Fibroblast of peridontal ligament (primary cell): ENCODE measurements at regions not wholly inside any gene's neighbourhood (a gene's known extent, or its start where the extent isn't known, plus 50 kb on each side); places are given as distances from the start of the nearest gene placed in this dataset.
"Not testable (repeated sequence)": the region's sequence is repeated elsewhere in the genome, so short reads cannot be mapped to it uniquely, and the experiment has no call there.

ENCODE experiments used
- DNase-seq: peaks from one replicate; pipeline ENCODE4 v3.0.0-alpha.2; 2010; ENCODE audit errors: extremely low read depth

DNA sequence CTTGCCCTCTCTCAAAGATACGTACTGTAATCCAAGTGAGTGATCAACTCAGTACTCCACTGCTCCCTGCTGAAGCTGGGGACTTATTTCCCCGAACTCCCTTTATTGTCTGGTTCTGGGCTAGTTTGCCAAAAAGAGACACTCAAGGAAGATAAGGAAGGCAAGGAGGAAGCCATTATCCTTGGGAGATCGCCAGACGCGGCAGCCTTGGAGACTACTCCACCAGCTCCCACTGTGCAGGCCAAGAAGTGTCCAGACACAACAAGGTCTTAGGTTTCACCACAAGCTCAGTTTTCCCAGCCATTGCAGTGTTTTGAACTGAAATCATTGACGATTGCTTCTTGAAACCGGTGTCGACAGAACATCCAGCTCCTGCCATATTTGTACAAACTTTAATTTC, 439.6 kb upstream of the UBE2E3 start:
- no peak for DNase-seq

DNA sequence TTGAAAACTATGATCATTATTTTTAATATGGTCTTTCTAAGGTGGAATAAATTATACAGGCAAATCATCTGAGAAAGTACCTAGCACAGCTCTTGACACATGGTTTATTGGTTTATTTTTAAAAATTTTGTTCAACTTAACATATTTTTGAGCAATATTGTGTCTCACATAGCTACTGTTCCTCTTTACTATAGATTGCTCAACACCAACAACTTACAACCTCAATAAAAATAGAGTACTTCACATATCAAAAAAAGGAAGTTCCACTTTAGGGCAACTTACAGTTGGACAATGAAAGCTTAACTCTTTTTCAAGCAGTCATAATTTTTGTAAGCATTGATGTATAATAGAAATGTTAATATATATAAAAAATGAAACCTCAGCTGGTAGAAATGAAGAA, 440.9 kb upstream of the UBE2E3 start:
- DNase-seq, result no peak

- DNase-seq, result no peak
Measured at GRCh38 chr2:180535289-180535688, 445.1 kb upstream of the UBE2E3 start.

DNA sequence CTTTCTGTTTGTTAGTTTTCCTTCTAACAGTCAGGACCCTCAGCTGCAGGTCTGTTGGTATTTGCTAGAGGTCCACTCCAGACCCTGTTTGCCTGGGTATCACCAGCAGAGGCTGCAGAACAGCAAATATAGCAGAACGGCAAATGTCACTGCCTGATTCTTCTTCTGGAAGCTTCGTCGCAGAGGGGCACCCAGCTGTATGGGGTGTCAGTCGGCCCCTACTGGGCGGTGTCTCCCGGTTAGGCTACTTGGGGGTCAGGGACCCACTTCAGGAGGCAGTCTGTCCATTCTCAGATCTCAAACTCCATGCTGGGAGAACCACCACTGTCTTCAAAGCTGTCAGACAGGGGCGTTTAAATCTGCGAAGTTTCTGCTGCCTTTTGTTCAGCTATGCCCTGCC, 448.6 kb upstream of the UBE2E3 start:
- DNase-seq, result not testable (repeated sequence)

GRCh38 chr2:180524499-180524898, 455.9 kb upstream of the UBE2E3 start:
- DNase-seq, result peak; percentile 41

DNA sequence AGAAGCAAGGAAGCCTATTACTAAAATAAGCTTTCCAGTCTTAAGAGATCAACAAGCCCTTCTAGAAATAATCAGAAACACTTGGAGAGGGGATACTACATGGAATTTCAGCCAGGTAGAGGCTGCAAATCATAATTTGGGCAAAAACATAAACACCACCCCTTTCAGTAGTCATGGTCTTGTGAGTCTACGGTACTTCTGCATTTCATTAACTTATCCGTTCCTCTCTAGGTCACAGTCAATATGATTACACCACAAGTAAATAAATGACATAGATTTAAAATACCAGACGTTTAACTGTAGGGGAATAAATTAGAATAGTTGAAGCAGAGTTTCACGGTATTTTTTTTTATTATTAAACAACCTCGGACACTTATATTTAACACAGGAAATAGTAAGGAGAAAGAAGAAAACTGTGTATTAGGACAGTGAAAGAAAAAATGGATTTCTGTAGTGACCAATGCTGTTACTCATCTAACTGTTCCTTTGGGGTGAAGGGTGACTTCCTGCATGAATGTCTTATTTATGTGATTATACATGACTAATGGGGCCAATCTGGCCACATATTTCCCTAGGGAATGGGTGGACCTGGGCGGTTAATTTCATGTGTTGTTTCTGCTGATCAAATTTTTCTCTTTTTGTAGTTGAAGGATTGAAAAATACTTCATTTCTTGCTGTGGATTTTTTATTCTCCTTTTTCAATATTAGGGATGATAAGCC, 456.6 kb upstream of the UBE2E3 start:
- DNase-seq, result peak; percentile 89

- no peak for DNase-seq
Measured at GRCh38 chr2:180520921-180521581, 459.4 kb upstream of the UBE2E3 start.

- DNase-seq, result peak; percentile 29
Measured at GRCh38 chr2:180520206-180520605, 460.2 kb upstream of the UBE2E3 start.

- peak; percentile 26 for DNase-seq
Measured at GRCh38 chr2:180519276-180519675, 461.1 kb upstream of the UBE2E3 start.

DNA sequence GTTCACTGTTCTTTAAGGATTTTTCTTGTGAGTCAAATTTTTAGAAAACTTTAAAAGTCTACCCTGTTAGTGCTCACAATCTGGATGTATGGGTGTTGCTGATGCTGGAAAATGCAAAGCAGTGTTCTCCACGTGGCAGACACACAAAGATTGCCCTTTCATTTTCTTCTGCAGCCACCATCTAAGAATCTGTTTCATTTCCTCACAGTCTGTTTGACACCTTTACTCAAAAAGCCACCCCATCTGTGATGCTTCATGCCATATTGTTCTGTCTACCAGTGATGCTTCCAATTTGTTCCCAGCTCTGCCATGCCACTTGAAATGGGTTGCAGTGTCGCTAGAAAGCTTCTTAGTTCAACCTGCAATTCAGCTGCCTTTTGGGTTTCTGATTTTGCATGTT, 464.2 kb upstream of the UBE2E3 start:
- no peak for DNase-seq

- no peak for DNase-seq
Measured at GRCh38 chr2:180513389-180513788, 467.0 kb upstream of the UBE2E3 start.

GRCh38 chr2:180508458-180508857, 471.9 kb upstream of the UBE2E3 start:
- DNase-seq, result no peak

- no peak for DNase-seq
Measured at GRCh38 chr2:180507028-180507427, 473.4 kb upstream of the UBE2E3 start.

DNA sequence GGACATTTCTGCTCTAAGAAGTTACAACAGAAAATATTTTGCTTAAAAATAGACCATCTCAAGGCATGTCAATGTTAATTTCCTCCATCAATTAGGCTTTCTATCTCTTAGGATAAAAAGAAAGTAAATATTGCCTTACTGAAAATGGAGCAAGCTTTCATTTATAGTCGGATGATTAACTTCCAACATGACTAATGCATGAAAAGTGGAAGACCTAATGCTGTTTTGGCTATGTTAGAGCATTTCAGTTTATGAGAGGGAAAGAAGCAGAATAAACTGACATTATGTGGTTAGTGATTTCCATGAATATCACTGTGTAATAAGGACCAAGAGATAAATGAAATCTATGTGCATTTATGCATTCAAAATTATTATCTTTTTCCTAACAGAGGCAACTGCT, 475.2 kb upstream of the UBE2E3 start:
- DNase-seq, result peak; percentile 62

GRCh38 chr2:180497621-180498152, 482.7 kb upstream of the UBE2E3 start:
- DNase-seq, result no peak

GRCh38 chr2:180495606-180496005, 484.8 kb upstream of the UBE2E3 start:
- peak; percentile 15 for DNase-seq

- DNase-seq, result no peak
Measured at GRCh38 chr2:180494286-180494685, 486.1 kb upstream of the UBE2E3 start.

DNA sequence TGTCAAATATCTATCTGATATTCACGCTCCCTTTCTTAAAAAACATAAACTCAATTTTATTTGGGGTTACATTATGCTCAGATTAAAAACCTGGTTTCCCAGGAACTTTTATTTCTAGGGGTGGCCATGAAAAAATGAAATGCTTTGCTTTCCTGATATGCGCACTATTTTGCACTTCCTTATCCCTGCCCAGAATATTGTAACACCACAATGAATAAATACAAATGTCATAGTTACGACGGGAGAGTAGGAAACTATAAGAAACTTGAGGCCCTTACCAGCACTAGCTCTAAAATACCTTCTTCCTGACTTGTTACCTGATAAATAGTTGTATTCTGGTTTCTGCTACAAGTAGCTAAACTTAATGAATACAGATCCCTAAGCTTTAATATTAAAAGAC, 475.6 kb upstream of the CWC22 start:
- no peak for DNase-seq

DNA sequence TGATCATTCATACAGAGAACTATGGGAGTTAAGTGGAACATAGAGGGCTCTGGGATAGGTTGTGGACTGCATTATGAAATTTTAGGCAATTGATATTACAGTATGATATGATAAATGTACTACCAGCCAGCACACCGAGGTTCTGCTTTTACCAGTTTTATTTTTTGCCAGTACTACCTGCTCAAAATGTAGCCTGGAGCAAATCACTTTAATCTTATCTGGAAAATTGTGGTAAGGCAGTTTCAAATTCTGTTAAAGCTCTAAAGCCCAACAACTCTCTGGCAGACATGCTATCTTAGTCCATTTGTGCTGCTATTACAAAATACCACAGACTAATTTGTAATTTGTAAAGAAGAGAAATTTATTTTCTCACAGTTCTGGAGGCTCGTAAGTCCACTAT, 474.9 kb upstream of the CWC22 start:
- DNase-seq, result no peak

- DNase-seq, result no peak
Measured at GRCh38 chr2:180478883-180479282, 471.8 kb upstream of the CWC22 start.

DNA sequence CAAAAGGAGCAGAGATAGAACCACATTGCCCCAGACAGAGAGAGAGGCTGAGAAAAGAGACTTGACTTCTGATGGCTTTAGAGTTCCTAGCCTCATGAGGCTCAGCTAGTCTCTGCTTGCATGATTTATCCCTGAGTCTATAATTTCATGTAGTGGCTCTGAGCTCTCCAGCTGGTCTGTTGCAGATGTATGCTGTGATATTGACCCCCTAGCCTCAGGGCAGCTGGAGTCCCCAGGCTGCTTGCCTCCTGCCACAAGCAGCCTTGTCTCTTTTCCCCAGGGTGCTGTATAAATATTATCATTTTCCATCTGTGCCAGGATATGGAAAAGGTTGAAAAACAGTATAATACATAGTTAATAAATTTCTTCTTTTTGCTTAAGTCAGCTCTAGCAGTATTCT, 467.6 kb upstream of the CWC22 start:
- no peak for DNase-seq

DNA sequence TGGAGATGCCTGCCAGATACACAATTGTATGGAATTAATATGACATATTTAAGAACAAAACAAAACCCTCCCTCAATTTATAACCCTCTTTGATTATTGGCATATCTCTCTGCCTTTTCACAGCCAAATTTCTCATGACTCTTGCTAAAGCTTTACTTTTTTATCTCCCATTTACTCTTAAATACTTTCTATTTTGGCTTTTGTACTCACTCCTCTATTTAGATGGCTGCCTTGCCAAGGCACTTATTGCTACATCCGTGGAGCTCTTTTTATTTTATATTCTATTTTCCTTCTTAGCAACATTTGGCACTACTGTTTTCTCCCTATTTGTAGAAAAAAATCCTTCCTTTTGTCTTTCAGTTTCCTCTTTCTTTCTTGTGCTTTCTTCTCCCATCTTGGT, 466.4 kb upstream of the CWC22 start:
- peak; percentile 23 for DNase-seq

- DNase-seq, result peak; percentile 90
Measured at GRCh38 chr2:180472133-180472532, 465.0 kb upstream of the CWC22 start.
